Spleen (tissue), 7 donors: ENCODE measurements at regions not wholly inside any gene's neighbourhood (a gene's known extent, or its start where the extent isn't known, plus 50 kb on each side); places are given as distances from the start of the nearest gene placed in this dataset.

Source experiments
- CTCF ChIP-seq, 11 experiments: fragments of 200-600 bp in 7 of 11; fragments of 450-650 bp in 4 of 11; sonication (generic) in 4 of 11; IDR thresholded peaks in 8 of 11; conservative IDR thresholded peaks in 3 of 11; 1 replicate in 7 of 11; 2 replicates in 4 of 11; pipeline versions ENCODE4 v1.4.0 to v1.8.0; 2016 to 2021; ENCODE audit warnings: antibody characterized with exemption in 11 of 11, inconsistent platforms in 4 of 11, mild to moderate bottlenecking in 1 of 11
- POLR2A ChIP-seq, 3 donors: fragments of 450-650 bp; IDR thresholded peaks; one replicate each; pipeline ENCODE4 v1.5.1; 2017; ENCODE audit warnings: antibody characterized with exemption in 3 of 3, mild to moderate bottlenecking in 1 of 3
- POLR2AphosphoS5 ChIP-seq, 3 donors: sonication (generic); formaldehyde crosslinking; IDR thresholded peaks; one replicate each; pipeline ENCODE4 v1.5.1; 2017; ENCODE audit warnings: antibody characterized with exemption in 3 of 3
- donor health status: DM: no; HTN: no; CAD: no; lungs with moderate emphysema.
- donor health status: DM: no; HTN: no; CAD: no.
- donor health status: DM: no; HTN: no; CAD: no.

- no peak for TF ChIP-seq POLR2A (IDR thresholded peaks at IDR 0.05)
- TF ChIP-seq CTCF (IDR thresholded peaks at IDR 0.05 in 8 of 11, conservative IDR thresholded peaks at IDR 0.05 in 3 of 11): no peak
- no peak for TF ChIP-seq POLR2AphosphoS5 (IDR thresholded peaks at IDR 0.05)
Observed at GRCh38 chr10:57675125-57675524, 592.6 kb downstream of the IPMK start.
